Endothelial cell of umbilical vein (primary cell): ENCODE measurements at regions not wholly inside any gene's neighbourhood (a gene's known extent, or its start where the extent isn't known, plus 50 kb on each side); places are given as distances from the start of the nearest gene placed in this dataset.

Source experiments
- BruUV-seq: library from RNA; stranded (reverse); fragments of 400-500 nt; replicated peaks from 2 replicates; lab custom pipeline; 2021; lab: Mats Ljungman, UMichigan
- CTCF ChIA-PET: fragments of 300-600, 350-600 bp; sonication (Branson Sonifier 250); formaldehyde crosslinking; loops from one replicate; lab custom pipeline; 2021; ENCODE audit warnings: antibody characterized with exemption, inconsistent platforms; lab: Charles Lee
- POLR2A ChIA-PET: fragments of 300-600, 350-600 bp; sonication (Branson Sonifier 250); formaldehyde crosslinking; loops from one replicate; lab custom pipeline; 2021; ENCODE audit warnings: antibody characterized with exemption, inconsistent platforms; lab: Charles Lee
- DNase-seq: peaks from one replicate; pipeline ENCODE4 v3.0.0-alpha.2; 2011; ENCODE audit warnings: low read depth, low spot score
- FAIRE-seq: peaks from 2 replicates; lab custom pipeline; 2011; peaks lifted over from hg19 to GRCh38; lab: Jason Lieb, UNC
- H2AFZ ChIP-seq: 2 replicates; pipeline ENCODE4 v1.6.0; 2012; ENCODE audit warnings: low read depth, low read length, control low read depth, inconsistent platforms
- H3K27ac ChIP-seq: 2 replicates; pipeline ENCODE4 v1.5.1; 2011; ENCODE audit warnings: low read depth, mild to moderate bottlenecking, control low read depth, low read length, moderate library complexity; ENCODE audit not compliant: insufficient read depth
- H3K27me3 ChIP-seq, 2 experiments: 2 replicates each; pipeline versions ENCODE4 v1.6.0 to v1.6.1; 2011; ENCODE audit warnings: low read length in 2 of 2, mixed read lengths in 1 of 2; ENCODE audit not compliant: control insufficient read depth in 2 of 2, insufficient read depth in 2 of 2
- H3K36me3 ChIP-seq, 2 experiments: 2 replicates in 1 of 2; 3 replicates in 1 of 2; pipeline ENCODE4 v1.5.1; 2011; ENCODE audit warnings: low read length in 2 of 2, mild to moderate bottlenecking in 1 of 2, moderate library complexity in 1 of 2; ENCODE audit not compliant: control insufficient read depth in 2 of 2, insufficient read depth in 2 of 2; ENCODE audit errors: extremely low read depth in 1 of 2
- H3K4me1 ChIP-seq: 3 replicates; pipeline ENCODE4 v1.5.1; 2011; ENCODE audit warnings: mild to moderate bottlenecking, low read length; ENCODE audit not compliant: control insufficient read depth, insufficient read depth; ENCODE audit errors: extremely low read depth
- H3K4me2 ChIP-seq: 2 replicates; pipeline ENCODE4 v1.6.1; 2011; ENCODE audit warnings: low read length, control low read depth, mixed read lengths; ENCODE audit not compliant: insufficient read depth
- H3K4me3 ChIP-seq, 3 experiments: fragments of 200-600 bp in 1 of 3; sonication (generic), shearing (Covaris generic) in 1 of 3; replicated peaks in 1 of 3; 2 replicates each; pipeline ENCODE4 v1.5.1; 2011 to 2016; ENCODE audit warnings: control low read depth in 3 of 3, low read length in 3 of 3, mild to moderate bottlenecking in 2 of 3, inconsistent platforms in 1 of 3, low read depth in 1 of 3, moderate library complexity in 1 of 3; ENCODE audit not compliant: insufficient read depth in 1 of 3
- H3K79me2 ChIP-seq: 2 replicates; pipeline ENCODE4 v1.6.0; 2012; ENCODE audit warnings: low read length, inconsistent platforms; ENCODE audit not compliant: control insufficient read depth, insufficient read depth
- H3K9ac ChIP-seq: replicated peaks from 2 replicates; pipeline ENCODE3; 2011; ENCODE audit warnings: low read length, control low read depth; ENCODE audit not compliant: insufficient read depth; ENCODE audit errors: extremely low read depth
- H3K9me1 ChIP-seq: replicated peaks from 3 replicates; pipeline ENCODE4 v1.6.0; 2011; ENCODE audit warnings: mild to moderate bottlenecking, low read length; ENCODE audit not compliant: control insufficient read depth, insufficient read depth; ENCODE audit errors: extremely low read depth
- H3K9me3 ChIP-seq: replicated peaks from 2 replicates; pipeline ENCODE4 v1.5.1; 2012; ENCODE audit warnings: low read length, inconsistent platforms; ENCODE audit not compliant: control insufficient read depth, insufficient read depth
- H4K20me1 ChIP-seq: replicated peaks from 2 replicates; pipeline ENCODE3; 2011; ENCODE audit warnings: mild to moderate bottlenecking, low read length; ENCODE audit not compliant: control insufficient read depth, insufficient read depth; ENCODE audit errors: extremely low read depth
- CTCF ChIP-seq, 2 donors: IDR thresholded peaks; 1 replicate in 1 of 2; 2 replicates in 1 of 2; pipeline ENCODE4 v1.5.1; 2011; ENCODE audit warnings: low read length in 2 of 2, mild to moderate bottlenecking in 2 of 2, moderate library complexity in 2 of 2, control low read depth in 1 of 2, inconsistent platforms in 1 of 2, low read depth in 1 of 2; ENCODE audit not compliant: insufficient read depth in 1 of 2; ENCODE audit errors: extremely low read depth in 1 of 2
- EZH2 ChIP-seq: IDR thresholded peaks from 2 replicates; pipeline ENCODE4 v1.6.1; 2012; ENCODE audit warnings: borderline replicate concordance, low read depth, mild to moderate bottlenecking, moderate library complexity, low read length, inconsistent platforms; ENCODE audit not compliant: severe bottlenecking
- FOS ChIP-seq: IDR thresholded peaks from 2 replicates; pipeline ENCODE4 v1.6.1; 2011; ENCODE audit warnings: mild to moderate bottlenecking, low read length, moderate library complexity, borderline replicate concordance; ENCODE audit not compliant: insufficient read depth
- GATA2 ChIP-seq: IDR thresholded peaks from 2 replicates; pipeline ENCODE4 v1.7.0; 2011; ENCODE audit warnings: low read depth, mild to moderate bottlenecking, moderate library complexity, mixed read lengths, low read length; ENCODE audit not compliant: insufficient read length, insufficient read depth
- JUN ChIP-seq: IDR thresholded peaks from 2 replicates; pipeline ENCODE4 v1.6.1; 2011; ENCODE audit warnings: borderline replicate concordance, low read depth; ENCODE audit not compliant: insufficient read length, insufficient read depth
- MAX ChIP-seq: IDR thresholded peaks from 2 replicates; pipeline ENCODE4 v1.6.1; 2011; ENCODE audit not compliant: insufficient read depth, insufficient read length
- MYC ChIP-seq: IDR thresholded peaks from one replicate; pipeline ENCODE4 v1.6.1; 2011; ENCODE audit warnings: mild to moderate bottlenecking, low read depth, low read length
- POLR2A ChIP-seq: IDR thresholded peaks from 2 replicates; pipeline ENCODE4 v1.6.1; 2012; ENCODE audit warnings: low read depth, mild to moderate bottlenecking, control low read depth, low read length
- POLR2AphosphoS5 ChIP-seq: IDR thresholded peaks from 2 replicates; pipeline ENCODE4 v1.6.1; 2012; ENCODE audit warnings: low read depth, mild to moderate bottlenecking, control low read depth, low read length, moderate library complexity; ENCODE audit not compliant: insufficient read depth
- dilution Hi-C: fragments of 300-500 bp; cut with MboI; formaldehyde crosslinking; loops from one replicate; pipeline ENCODE4 v1.15.0; 2019; ENCODE audit warnings: low sequenced_read_pairs; ENCODE audit not compliant: extremely low pct_ligation_motif_present
- intact Hi-C: fragments of 100-400 bp; cut with micrococcal nuclease; formaldehyde crosslinking; loops from one replicate; pipeline ENCODE4 v1.10.0; 2022

- TF ChIP-seq JUN: no peak
- TF ChIP-seq FOS: no peak
- TF ChIP-seq GATA2: no peak
- no peak for TF ChIP-seq POLR2A
- TF ChIP-seq POLR2AphosphoS5: no peak
- TF ChIP-seq EZH2: no peak
- TF ChIP-seq MAX: no peak
- no peak for TF ChIP-seq MYC
- no peak for TF ChIP-seq CTCF (IDR thresholded peaks at IDR 0.05; ENCODE audit: extremely low read depth in 1 of 2, insufficient read depth in 1 of 2, low read depth in 1 of 2, low read length in 2 of 2)
- H4K20me1 ChIP-seq: no peaks in the 10 kb centered on the region
- H3K4me3 ChIP-seq: no peak overlapping the region
- POLR2A ChIA-PET: no interaction called here
- no peaks in the 10 kb centered on the region for H3K36me3 ChIP-seq
- H3K9me1 ChIP-seq: no peaks in the 10 kb centered on the region
- H2AFZ ChIP-seq: no peak overlapping the region
- H3K27me3 ChIP-seq: no peaks in the 10 kb centered on the region
- CTCF ChIA-PET: no interaction called here
- H3K79me2 ChIP-seq: no peaks in the 10 kb centered on the region
- no peak overlapping the region for H3K9ac ChIP-seq
- no peak for DNase-seq
- BruUV-seq: no TSS peak
- dilution Hi-C loops: no loop called here
- no peaks in the 10 kb centered on the region for H3K4me1 ChIP-seq
- H3K27ac ChIP-seq: no peak overlapping the region
- H3K4me2 ChIP-seq: no peak overlapping the region
- no peaks in the 10 kb centered on the region for H3K9me3 ChIP-seq
- no peak for FAIRE-seq
- intact Hi-C loops: no loop called here
Measured at GRCh38 chrX:16431266-16431665, 218.7 kb upstream of the S100G start.
